NOMO-1 (cell line): ENCODE measurements at regions not wholly inside any gene's neighbourhood (a gene's known extent, or its start where the extent isn't known, plus 50 kb on each side); places are given as distances from the start of the nearest gene placed in this dataset.

Experiments
- DNase-seq, 2 experiments: peaks; one replicate each; lab custom pipeline; 2025; ENCODE audit not compliant: unreplicated experiment in 2 of 2; lab: John Stamatoyannopoulos, UW

GRCh38 chr14:38777401-38777800, 325.6 kb downstream of the SEC23A start:
- no peak for DNase-seq

- no peak for DNase-seq
These were observed 327.0 kb downstream of the SEC23A start for GRCh38 chr14:38775986-38776385.

- no peak for DNase-seq
These were observed 328.9 kb downstream of the SEC23A start for GRCh38 chr14:38774162-38774561.

GRCh38 chr14:38770251-38770650, 332.8 kb downstream of the SEC23A start:
- no peak for DNase-seq

- DNase-seq: no peak
These were observed 340.2 kb downstream of the SEC23A start for GRCh38 chr14:38762845-38763244.

GRCh38 chr14:38762426-38762825, 340.6 kb downstream of the SEC23A start:
- DNase-seq: no peak

- DNase-seq: no peak
These were observed 342.0 kb downstream of the SEC23A start for GRCh38 chr14:38761033-38761432.

GRCh38 chr14:38758661-38759060, 344.4 kb downstream of the SEC23A start:
- DNase-seq: no peak

- no peak for DNase-seq
These were observed 348.0 kb downstream of the SEC23A start for GRCh38 chr14:38755036-38755435.

GRCh38 chr14:38752750-38753149, 350.3 kb downstream of the SEC23A start:
- DNase-seq: no peak

GRCh38 chr14:38752341-38752740, 350.7 kb downstream of the SEC23A start:
- DNase-seq: no peak

- no peak for DNase-seq
These were observed 351.6 kb downstream of the SEC23A start for GRCh38 chr14:38751459-38751858.

- DNase-seq: no peak
These were observed 353.1 kb downstream of the SEC23A start for GRCh38 chr14:38749936-38750335.

GRCh38 chr14:38745861-38746260, 357.2 kb downstream of the SEC23A start:
- DNase-seq: no peak

GRCh38 chr14:38743966-38744584, 359.0 kb downstream of the SEC23A start:
- no peak for DNase-seq

- DNase-seq: no peak
These were observed 365.2 kb downstream of the SEC23A start for GRCh38 chr14:38737686-38738407.

GRCh38 chr14:38735005-38735404, 368.0 kb downstream of the SEC23A start:
- no peak for DNase-seq

GRCh38 chr14:38731962-38732361, 371.1 kb downstream of the SEC23A start:
- DNase-seq: no peak

- no peak for DNase-seq
These were observed 372.6 kb downstream of the SEC23A start for GRCh38 chr14:38730420-38730819.

- DNase-seq: no peak
These were observed 375.3 kb downstream of the SEC23A start for GRCh38 chr14:38727731-38728130.

GRCh38 chr14:38724621-38725020, 378.4 kb downstream of the SEC23A start:
- DNase-seq: no peak

- no peak for DNase-seq
These were observed 379.1 kb downstream of the SEC23A start for GRCh38 chr14:38723959-38724358.

GRCh38 chr14:38723277-38723676, 379.8 kb downstream of the SEC23A start:
- DNase-seq: no peak
